Lower leg skin (tissue), 3 donors: ENCODE measurements at regions not wholly inside any gene's neighbourhood (a gene's known extent, or its start where the extent isn't known, plus 50 kb on each side); places are given as distances from the start of the nearest gene placed in this dataset.

Source experiments
- POLR2A ChIP-seq, 2 donors: fragments of 450-650 bp; IDR thresholded peaks; one replicate each; pipeline ENCODE4 v1.6.1; 2016 to 2017; ENCODE audit warnings: antibody characterized with exemption in 2 of 2, mild to moderate bottlenecking in 1 of 2, moderate library complexity in 1 of 2
- TF ChIP-seq, protein P1 (sequence below), 3 donors: fragments of 450-650 bp; IDR thresholded peaks; one replicate each; pipeline ENCODE4 v1.5.1; 2016; ENCODE audit warnings: antibody characterized with exemption in 3 of 3, mild to moderate bottlenecking in 3 of 3, moderate library complexity in 2 of 3

DNA sequence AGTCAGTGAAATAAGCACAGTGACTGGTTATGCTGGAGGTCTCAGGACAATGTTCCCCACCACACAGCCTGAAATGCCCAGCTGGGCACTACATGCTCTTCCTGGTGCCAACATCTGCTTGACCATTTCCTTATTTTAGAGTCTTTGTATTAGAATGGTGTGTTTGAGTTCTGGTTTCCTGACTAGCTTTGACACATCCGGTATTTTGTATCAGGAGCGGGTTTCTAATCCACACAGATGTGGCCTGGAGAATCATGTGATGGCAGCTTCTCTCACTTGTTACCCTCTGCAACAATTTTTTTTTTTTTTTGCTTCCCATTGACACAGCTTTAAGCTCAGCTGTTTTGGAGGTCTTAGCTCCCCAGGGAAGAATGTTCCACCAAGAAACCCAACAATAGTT is 164.5 kb upstream of the CST7 start:
- TF ChIP-seq, protein P1, sequence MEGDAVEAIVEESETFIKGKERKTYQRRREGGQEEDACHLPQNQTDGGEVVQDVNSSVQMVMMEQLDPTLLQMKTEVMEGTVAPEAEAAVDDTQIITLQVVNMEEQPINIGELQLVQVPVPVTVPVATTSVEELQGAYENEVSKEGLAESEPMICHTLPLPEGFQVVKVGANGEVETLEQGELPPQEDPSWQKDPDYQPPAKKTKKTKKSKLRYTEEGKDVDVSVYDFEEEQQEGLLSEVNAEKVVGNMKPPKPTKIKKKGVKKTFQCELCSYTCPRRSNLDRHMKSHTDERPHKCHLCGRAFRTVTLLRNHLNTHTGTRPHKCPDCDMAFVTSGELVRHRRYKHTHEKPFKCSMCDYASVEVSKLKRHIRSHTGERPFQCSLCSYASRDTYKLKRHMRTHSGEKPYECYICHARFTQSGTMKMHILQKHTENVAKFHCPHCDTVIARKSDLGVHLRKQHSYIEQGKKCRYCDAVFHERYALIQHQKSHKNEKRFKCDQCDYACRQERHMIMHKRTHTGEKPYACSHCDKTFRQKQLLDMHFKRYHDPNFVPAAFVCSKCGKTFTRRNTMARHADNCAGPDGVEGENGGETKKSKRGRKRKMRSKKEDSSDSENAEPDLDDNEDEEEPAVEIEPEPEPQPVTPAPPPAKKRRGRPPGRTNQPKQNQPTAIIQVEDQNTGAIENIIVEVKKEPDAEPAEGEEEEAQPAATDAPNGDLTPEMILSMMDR (IDR thresholded peaks at IDR 0.05): no peak
- TF ChIP-seq POLR2A (IDR thresholded peaks at IDR 0.05): no peak
